HEK293T (cell line): ENCODE measurements at regions not wholly inside any gene's neighbourhood (a gene's known extent, or its start where the extent isn't known, plus 50 kb on each side); places are given as distances from the start of the nearest gene placed in this dataset.

Source experiments
- CTCF ChIA-PET: fragments of 350-600 bp; formaldehyde crosslinking; extraction: SDS; loops from one replicate; lab custom pipeline; 2021; ENCODE audit warnings: antibody characterized with exemption, inconsistent platforms; lab: Yijun Ruan, JAX
- POLR2A ChIA-PET: fragments of 350-600 bp; formaldehyde crosslinking; extraction: SDS; loops from one replicate; lab custom pipeline; 2020; ENCODE audit warnings: antibody characterized with exemption, inconsistent platforms; lab: Yijun Ruan, JAX
- DNase-seq: peaks from one replicate; pipeline ENCODE4 v3.0.0; 2012; ENCODE audit warnings: mixed read lengths; ENCODE audit errors: extremely low spot score
- ARNT ChIP-seq: fragments of 450-650 bp; IDR thresholded peaks from 2 replicates; pipeline ENCODE4 v1.6.1; 2017; ENCODE audit warnings: mild to moderate bottlenecking
- BHLHE40 ChIP-seq: fragments of 450-650 bp; IDR thresholded peaks from 2 replicates; pipeline ENCODE4 v1.6.1; 2016; ENCODE audit warnings: mild to moderate bottlenecking, moderate library complexity, borderline replicate concordance
- CTBP1 ChIP-seq: fragments of 450-650 bp; IDR thresholded peaks from 2 replicates; pipeline ENCODE4 v1.6.1; 2016; ENCODE audit warnings: borderline replicate concordance
- ELF4 ChIP-seq: fragments of 450-650 bp; IDR thresholded peaks from 2 replicates; pipeline ENCODE4 v1.6.1; 2017; ENCODE audit warnings: antibody characterized with exemption
- FOXA1 ChIP-seq: fragments of 450-650 bp; IDR thresholded peaks from 2 replicates; pipeline ENCODE4 v1.6.1; 2016; ENCODE audit warnings: mild to moderate bottlenecking
- FOXK2 ChIP-seq: fragments of 450-650 bp; IDR thresholded peaks from 2 replicates; pipeline ENCODE4 v1.6.1; 2016; ENCODE audit warnings: mild to moderate bottlenecking
- FOXM1 ChIP-seq: fragments of 450-650 bp; IDR thresholded peaks from 2 replicates; pipeline ENCODE4 v1.6.1; 2017; ENCODE audit warnings: mild to moderate bottlenecking, borderline replicate concordance
- HDGF ChIP-seq: fragments of 450-650 bp; IDR thresholded peaks from 2 replicates; pipeline ENCODE4 v1.6.1; 2017; ENCODE audit warnings: antibody characterized with exemption, borderline replicate concordance
- L3MBTL2 ChIP-seq: fragments of 450-650 bp; conservative IDR thresholded peaks from 2 replicates; pipeline ENCODE4 v1.6.1; 2016; ENCODE audit warnings: mild to moderate bottlenecking
- LEF1 ChIP-seq: fragments of 450-650 bp; IDR thresholded peaks from 2 replicates; pipeline ENCODE4 v1.6.1; 2017; ENCODE audit warnings: mild to moderate bottlenecking, borderline replicate concordance
- NFRKB ChIP-seq: fragments of 450-650 bp; IDR thresholded peaks from 2 replicates; pipeline ENCODE4 v1.6.1; 2016; ENCODE audit warnings: mild to moderate bottlenecking, moderate library complexity
- SP1 ChIP-seq: fragments of 450-650 bp; IDR thresholded peaks from 2 replicates; pipeline ENCODE4 v1.6.1; 2017
- SUZ12 ChIP-seq: fragments of 450-650 bp; IDR thresholded peaks from 2 replicates; pipeline ENCODE4 v1.6.1; 2016; ENCODE audit warnings: mild to moderate bottlenecking
- TARDBP ChIP-seq: fragments of 450-650 bp; IDR thresholded peaks from 2 replicates; pipeline ENCODE4 v1.6.1; 2016
- ZNF384 ChIP-seq: fragments of 450-650 bp; IDR thresholded peaks from 2 replicates; pipeline ENCODE4 v1.6.1; 2016
- TF ChIP-seq, protein P1 (sequence below): fragments of 450-650 bp; IDR thresholded peaks from 2 replicates; pipeline ENCODE4 v1.6.1; 2016

DNA sequence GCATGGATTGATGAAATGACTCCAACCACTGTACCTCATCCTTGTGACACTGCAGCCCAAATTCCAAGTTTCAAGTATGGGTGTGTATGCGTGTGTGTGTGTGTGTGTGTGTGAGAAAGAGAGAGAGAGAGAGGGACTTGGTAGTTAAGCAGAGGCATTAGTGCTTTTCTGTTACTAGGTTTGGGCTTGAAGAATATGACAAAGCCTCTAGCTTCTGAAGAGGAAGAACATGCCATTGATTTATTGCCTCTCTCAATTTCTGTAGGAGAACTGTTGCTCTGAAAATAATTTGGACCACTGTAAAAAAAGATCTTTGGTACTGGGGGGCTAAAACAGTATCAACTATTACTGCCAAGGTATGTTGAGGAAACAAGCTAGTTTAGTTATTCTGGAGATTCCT is 139.2 kb downstream of the AQP9 start:
- ChIA-PET POLR2A (no interaction called here), CTCF (no interaction called here)
- no peak for TF ChIP-seq L3MBTL2
- TF ChIP-seq BHLHE40, result no peak
- no peak for TF ChIP-seq ARNT
- no peak for TF ChIP-seq TARDBP
- no peak for TF ChIP-seq FOXA1
- TF ChIP-seq LEF1, result no peak
- no peak for TF ChIP-seq NFRKB
- no peak for TF ChIP-seq FOXK2
- TF ChIP-seq FOXM1, result no peak
- no peak for TF ChIP-seq ZNF384
- TF ChIP-seq, protein P1, sequence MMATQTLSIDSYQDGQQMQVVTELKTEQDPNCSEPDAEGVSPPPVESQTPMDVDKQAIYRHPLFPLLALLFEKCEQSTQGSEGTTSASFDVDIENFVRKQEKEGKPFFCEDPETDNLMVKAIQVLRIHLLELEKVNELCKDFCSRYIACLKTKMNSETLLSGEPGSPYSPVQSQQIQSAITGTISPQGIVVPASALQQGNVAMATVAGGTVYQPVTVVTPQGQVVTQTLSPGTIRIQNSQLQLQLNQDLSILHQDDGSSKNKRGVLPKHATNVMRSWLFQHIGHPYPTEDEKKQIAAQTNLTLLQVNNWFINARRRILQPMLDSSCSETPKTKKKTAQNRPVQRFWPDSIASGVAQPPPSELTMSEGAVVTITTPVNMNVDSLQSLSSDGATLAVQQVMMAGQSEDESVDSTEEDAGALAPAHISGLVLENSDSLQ, result no peak
- no peak for TF ChIP-seq SP1
- TF ChIP-seq SUZ12, result no peak
- no peak for TF ChIP-seq CTBP1
- TF ChIP-seq ELF4, result no peak
- no peak for TF ChIP-seq HDGF
- DNase-seq, result no peak

DNA sequence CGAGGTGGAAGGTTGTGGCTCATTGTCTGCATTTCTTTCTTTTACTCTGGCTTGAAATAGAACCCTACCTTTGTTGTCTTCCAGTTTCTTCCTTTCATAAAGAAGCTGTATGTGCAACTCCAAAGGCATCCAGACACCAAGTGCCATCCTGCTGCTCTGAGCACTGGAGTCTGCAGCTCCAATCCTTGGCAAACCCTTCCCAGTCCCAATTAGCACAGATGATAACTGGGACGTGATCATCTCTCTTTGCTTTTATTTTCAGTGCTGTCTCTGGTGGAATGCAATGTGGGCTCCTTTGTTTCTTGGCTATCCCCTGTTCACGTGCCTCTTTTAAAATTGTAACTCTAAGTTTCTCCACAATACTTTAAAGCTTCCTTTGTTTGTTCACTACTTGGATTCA is 140.9 kb downstream of the AQP9 start:
- POLR2A ChIA-PET, result no interaction called here
- TF ChIP-seq HDGF (no peak), CTBP1 (no peak), FOXK2 (no peak), BHLHE40 (no peak), ELF4 (no peak), L3MBTL2 (no peak), ZNF384 (no peak), ARNT (no peak), FOXM1 (no peak), SUZ12 (no peak), FOXA1 (no peak), TARDBP (no peak), SP1 (no peak), LEF1 (no peak), NFRKB (no peak)
- TF ChIP-seq, protein P1, result no peak
- CTCF ChIA-PET, result no interaction called here
- no peak for DNase-seq

- DNase-seq, result no peak
- ChIA-PET POLR2A (no interaction called here), CTCF (no interaction called here)
- TF ChIP-seq L3MBTL2 (no peak), ZNF384 (no peak), LEF1 (no peak), ARNT (no peak), BHLHE40 (no peak), FOXA1 (no peak)
- TF ChIP-seq, protein P1, result no peak
Observed at GRCh38 chr15:58279654-58280053, 141.5 kb downstream of the AQP9 start.

- TF ChIP-seq FOXK2, result no peak
- TF ChIP-seq, protein P1, result no peak
- no peak for TF ChIP-seq FOXM1
- no peak for TF ChIP-seq NFRKB
- TF ChIP-seq ARNT, result no peak
- no peak for TF ChIP-seq HDGF
- TF ChIP-seq SP1, result no peak
- no peak for TF ChIP-seq CTBP1
- TF ChIP-seq LEF1, result no peak
- TF ChIP-seq BHLHE40, result no peak
- CTCF ChIA-PET, result no interaction called here
- no peak for DNase-seq
- POLR2A ChIA-PET, result no interaction called here
Observed at GRCh38 chr15:58282060-58282708, 144.0 kb downstream of the AQP9 start.

GRCh38 chr15:58283302-58283701 is 145.1 kb downstream of the AQP9 start:
- no peak for TF ChIP-seq SP1
- ChIA-PET CTCF (no interaction called here), POLR2A (no interaction called here)
- no peak for DNase-seq

DNA sequence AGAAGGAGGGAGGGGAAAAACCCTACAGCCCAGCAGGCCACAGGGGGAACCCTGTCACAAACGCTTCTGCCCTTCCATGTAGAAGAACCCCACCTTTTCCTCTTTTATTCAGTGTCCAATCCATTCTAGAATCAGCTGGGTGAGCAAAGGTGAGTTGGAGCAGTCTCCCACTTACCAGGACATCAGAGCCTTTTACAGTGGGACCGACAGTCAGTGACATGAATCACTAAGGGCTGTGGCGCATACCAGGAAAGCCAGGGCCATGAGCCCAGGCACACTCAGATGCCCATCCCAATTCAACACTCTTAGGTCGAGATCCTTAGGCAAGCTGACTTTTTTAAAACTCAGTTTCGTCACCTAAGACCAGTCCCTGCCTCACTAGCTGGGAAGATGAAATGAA is 146.1 kb downstream of the AQP9 start:
- DNase-seq, result no peak
- TF ChIP-seq SUZ12 (no peak), BHLHE40 (no peak), FOXA1 (no peak), ARNT (no peak), LEF1 (no peak), FOXK2 (no peak), ZNF384 (no peak), NFRKB (no peak), L3MBTL2 (no peak), CTBP1 (no peak), SP1 (no peak)
- ChIA-PET CTCF (no interaction called here), POLR2A (no interaction called here)
